Loucy (cell line): ENCODE measurements at regions not wholly inside any gene's neighbourhood (a gene's known extent, or its start where the extent isn't known, plus 50 kb on each side); places are given as distances from the start of the nearest gene placed in this dataset.

Experiments
- CTCF ChIP-seq: fragments of 200-600 bp; sonication (generic); conservative IDR thresholded peaks from 2 replicates; pipeline ENCODE4 v1.5.1; 2014; ENCODE audit warnings: mild to moderate bottlenecking, antibody characterized with exemption, low read length
- EZH2phosphoT487 ChIP-seq: fragments of 200-600 bp; IDR thresholded peaks from 2 replicates; pipeline ENCODE4 v1.6.1; 2018; ENCODE audit warnings: antibody characterized with exemption, mild to moderate bottlenecking, moderate library complexity, borderline replicate concordance

- TF ChIP-seq CTCF = no peak
- no peak for TF ChIP-seq EZH2phosphoT487
Measured at GRCh38 chr12:67545298-67545697, 103.2 kb upstream of the DYRK2 start.
